GM21526 (cell line): ENCODE measurements at regions not wholly inside any gene's neighbourhood (a gene's known extent, or its start where the extent isn't known, plus 50 kb on each side); places are given as distances from the start of the nearest gene placed in this dataset.

Experiments
- ATAC-seq: cut with Tn5 transposase; IDR thresholded peaks from one replicate; pipeline ENCODE4 v1.9.1; 2021; ENCODE audit warnings: moderate library complexity; ENCODE audit not compliant: unreplicated experiment, low FRiP score

DNA sequence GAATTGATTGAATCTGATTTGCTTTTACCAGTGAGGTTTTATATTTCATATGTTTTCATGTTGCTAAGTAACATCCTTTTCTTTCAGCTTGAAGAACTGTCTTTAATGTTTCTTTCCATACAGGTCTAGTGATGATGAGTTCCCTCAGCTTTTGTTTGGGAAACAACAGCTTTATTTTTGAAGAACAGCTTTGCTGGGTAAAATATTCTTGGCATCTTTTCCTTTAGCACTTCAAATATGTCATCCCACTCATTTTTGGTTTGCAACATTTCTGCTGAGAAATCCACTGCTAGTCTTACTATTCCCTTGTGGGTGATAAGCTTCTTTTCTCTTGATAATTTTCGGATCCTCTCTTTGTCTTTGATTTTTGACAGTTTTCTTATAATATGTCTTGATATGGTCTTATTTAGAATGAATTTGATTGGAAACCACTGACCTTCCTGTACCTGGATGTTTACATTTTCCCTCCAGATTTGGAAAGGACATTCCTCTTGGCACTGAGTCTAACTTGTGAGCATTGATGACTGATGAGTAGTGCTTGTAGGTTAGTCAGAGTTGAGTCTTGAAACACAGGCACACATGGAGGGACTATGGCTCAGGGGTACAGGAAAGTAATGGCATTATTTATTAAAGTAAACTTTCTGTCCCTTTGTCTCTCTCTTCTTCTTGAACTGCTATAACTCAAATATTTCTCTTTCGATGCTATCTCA, 220.3 kb downstream of the SPATA31D1 start:
- no peak for ATAC-seq

DNA sequence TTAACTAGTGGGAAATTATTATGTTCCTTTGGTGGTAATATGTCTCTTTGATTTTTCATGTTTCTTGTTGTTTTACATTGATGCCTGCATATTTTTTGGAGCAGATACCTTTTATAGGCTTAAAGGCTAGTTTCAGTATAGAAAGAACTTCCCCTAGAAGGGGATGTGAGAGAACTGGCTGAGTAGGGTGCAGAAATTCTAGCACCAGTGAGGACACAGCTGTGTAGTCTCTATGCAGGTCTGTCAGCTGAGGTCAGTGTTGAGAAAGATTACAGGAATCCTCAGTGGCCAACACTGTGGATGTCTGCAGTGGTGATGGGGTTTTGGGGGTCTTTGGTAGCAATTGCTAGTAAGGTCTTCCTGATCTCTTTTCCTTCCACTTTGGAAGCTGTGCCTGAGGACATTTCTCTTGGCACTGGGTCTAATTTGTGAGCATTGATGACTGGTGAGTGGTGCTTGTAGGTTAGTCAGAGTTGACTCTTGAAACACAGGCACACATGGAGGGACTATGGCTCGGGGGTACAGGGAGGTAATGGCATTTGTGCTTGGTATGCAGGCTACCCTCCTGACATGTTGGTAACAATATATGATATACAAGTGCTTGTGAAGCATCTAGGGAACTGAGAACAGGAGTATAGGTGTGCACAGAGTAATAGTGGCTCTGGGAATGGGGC, 221.4 kb downstream of the SPATA31D1 start:
- peak; percentile 84 for ATAC-seq

DNA sequence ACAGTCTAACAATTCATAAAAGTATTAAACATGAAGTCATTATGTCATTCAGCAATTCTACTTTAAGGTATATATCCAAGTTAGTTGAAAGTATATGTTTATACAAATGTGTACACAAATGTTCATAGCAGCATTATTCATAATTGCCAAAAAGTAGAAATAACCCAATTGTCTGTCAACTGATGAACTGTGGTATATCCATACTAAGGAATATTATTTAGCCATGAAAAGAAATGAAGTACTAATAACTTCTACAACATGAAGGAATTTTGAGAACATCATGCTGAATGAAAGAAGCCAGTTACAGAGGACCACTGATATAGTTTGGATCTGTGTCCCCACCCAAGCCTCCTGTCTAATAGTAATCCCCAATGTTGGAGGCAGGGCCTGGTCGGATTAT, 224.3 kb downstream of the SPATA31D1 start:
- ATAC-seq = no peak

DNA sequence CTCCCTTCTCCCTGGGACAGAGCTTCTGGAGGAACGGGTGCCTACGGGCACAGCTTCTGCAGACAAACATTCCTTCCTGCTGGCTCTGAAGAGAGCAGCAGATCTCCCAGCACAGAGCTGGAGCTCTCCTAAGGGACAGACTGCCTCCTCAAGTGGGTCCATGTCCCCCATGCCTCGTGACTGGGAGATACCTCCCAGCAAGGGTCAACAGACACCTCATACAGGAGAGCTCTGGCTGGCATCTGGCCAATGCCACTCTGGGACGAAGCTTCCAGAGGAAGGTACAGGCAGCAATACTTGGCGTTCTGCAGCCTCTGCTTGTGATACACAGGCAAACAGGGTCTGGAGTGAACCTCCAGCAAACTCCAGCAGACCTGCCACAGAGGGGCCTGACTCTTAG, 227.9 kb downstream of the SPATA31D1 start:
- no peak for ATAC-seq

DNA sequence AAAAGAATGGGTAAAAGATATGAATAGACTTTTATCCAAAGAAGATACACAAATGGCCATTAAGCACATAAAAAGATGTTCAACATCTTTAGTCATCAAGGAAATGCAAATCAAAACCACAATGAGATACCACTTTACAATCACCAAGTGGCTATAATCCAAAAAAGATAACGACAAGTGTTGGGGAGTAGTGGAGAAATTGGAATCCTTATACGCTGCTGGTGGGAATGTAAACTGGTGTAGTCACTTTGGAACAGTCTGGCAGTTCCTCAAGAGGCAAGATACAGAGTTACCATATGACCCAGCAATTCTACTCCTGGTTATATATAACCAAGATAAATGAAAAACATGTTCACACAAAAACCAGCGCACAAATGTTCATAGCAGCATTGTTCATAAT, 234.9 kb downstream of the SPATA31D1 start:
- ATAC-seq = no peak

DNA sequence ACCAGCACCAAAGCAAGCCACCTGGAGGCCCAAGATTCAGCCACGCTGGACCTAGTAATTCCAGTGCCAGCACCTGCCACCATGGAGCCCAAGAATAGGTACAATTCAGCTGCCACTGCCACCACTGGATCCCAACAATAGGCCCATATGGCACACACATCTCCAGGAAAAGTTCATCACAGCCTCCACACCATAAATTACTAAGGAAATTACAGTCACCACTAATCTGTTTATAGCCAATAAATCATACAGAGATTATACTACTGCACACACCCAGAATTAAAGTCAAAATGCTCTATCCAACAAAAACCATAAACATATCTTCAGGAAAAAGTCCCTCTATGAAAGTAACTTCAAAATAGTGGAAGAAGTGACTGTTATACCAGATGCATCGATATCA, 242.8 kb downstream of the SPATA31D1 start:
- ATAC-seq = no peak

DNA sequence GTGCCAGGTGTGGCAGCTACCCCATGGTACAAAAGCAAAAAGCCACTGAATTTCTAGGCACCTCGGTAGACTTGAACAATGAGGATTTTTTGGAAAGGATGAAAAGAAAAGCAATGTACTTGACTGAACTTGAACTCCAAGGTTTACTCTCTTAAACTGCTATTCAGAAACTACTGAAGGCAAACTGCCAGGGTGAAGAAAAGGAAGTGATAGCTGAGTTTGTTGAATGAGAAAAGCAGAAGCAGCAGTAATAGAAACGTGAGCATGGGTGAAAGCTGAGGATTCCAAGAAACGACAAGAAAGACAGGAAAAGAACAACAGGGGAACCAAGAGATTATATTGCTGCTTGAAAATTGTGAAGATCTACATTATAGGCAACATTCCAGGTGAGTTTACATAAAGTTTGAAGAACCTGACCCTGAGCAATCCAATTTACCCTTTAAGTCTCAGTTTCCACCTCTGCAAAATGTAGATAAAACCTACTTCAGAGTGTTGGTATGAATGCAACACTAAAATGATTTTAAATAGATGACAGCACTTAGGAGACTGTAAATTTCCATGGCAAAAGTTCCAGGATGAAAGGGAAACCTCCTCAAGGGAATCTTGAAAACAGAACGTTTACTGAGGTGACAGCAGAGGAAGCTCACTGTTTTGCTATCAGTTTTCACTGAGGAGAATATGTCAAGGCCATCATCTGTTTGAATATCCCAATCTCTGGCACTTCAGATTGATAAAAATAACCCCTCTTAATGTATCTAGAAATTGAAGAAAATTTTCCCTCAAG, 245.8 kb downstream of the SPATA31D1 start:
- no peak for ATAC-seq

DNA sequence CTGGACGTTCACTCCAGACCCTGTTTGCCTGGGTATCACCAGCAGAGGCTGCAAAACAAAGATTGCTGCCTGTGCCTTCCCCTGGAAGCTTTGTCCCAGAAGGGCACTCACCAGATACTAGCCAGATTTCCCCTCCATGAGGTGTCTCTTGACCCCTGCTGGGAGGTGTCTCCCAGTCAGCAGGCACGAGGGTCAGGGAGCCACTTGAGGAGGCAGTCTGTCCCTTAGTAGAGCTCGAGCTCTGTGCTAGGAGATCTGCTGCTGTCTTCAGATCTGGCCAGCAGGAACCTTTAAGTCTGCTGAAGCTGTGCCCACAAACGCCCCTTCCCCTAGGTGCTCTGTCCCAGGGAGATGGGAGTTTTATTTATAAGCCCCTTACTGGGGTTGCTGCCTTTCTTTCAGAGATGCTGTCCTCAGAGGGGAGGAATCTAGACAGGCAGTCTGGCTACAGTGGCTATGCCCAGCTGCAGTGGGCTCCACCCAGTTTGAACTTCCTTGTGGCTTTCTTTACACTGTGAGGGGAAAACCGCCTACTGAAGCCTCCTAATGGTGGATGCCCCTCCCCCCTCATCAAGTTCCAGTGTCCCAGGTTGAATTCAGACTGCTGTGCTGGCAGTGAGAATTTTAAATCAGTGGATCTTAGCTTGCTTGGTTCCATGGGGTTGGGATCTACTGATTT, 253.9 kb downstream of the SPATA31D1 start:
- no peak for ATAC-seq

DNA sequence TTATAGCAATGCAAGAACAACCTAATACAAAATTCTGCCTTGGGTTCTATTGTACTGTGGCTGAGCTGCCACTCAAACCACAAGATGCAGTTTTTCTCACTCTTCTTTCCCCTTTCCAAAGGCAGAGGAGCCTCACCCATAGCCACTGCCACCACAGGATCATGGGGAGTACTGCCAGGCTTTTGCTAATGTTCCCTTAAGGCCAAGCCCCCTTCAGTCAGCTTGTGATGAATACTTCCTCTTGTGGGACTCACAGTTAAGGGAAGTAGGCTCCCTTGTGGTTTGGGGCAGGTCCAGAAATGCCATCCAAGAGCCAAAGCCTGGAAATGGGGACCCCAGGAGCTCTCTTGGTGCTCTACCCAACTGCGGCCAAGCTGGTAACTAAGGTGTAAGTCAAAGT, 258.7 kb downstream of the SPATA31D1 start:
- ATAC-seq = no peak

DNA sequence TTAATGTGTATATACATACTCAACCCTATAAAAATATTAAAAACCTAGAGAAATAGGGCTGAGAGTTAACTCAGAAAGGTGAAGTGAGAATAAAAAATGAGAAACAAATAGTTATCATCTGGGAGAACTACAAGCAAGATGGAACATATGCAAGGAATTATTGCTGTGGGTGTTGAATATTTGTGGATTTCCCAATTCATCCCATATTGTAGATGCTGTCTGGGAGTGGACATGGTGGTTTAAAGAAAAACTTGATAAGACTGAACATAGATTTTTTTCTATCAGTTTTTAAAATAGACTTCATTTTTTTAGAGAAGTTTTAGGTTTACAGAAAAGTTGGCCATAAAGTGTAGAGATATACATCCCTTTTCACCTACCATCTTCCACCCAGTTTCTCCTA, 263.5 kb downstream of the SPATA31D1 start:
- no peak for ATAC-seq

DNA sequence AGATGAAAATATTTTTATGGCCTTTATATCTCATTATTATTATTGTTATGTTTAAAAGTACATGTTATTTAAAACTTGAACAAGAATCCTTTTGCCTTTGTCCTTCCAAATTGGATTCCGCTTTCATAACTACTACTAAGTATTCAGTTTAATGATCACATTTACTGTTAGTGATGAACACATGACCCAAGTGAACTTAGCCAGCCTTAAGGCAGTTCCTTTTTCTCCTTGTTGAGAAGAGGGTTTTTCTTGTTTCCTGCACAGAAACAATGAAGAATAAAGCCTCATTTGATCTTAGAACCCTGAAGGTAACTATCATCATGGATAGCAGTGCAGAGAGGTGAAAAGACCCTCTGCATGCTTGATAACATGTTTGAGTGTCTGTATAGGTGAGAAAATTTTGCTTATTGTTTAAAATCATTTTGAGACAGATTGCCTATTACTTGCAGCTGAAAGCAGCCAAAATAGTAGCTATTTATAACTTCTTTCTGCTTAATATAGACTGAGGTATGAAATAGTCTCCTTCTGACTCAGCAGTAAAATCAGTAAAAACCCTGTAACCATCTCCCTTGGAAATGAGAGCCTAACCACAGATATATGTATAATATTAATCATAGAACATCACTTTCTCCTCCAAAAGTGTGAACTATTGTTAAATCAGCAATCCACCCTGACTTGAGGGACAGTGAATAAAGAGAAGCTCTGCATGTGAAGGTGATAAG, 266.2 kb downstream of the SPATA31D1 start:
- no peak for ATAC-seq

DNA sequence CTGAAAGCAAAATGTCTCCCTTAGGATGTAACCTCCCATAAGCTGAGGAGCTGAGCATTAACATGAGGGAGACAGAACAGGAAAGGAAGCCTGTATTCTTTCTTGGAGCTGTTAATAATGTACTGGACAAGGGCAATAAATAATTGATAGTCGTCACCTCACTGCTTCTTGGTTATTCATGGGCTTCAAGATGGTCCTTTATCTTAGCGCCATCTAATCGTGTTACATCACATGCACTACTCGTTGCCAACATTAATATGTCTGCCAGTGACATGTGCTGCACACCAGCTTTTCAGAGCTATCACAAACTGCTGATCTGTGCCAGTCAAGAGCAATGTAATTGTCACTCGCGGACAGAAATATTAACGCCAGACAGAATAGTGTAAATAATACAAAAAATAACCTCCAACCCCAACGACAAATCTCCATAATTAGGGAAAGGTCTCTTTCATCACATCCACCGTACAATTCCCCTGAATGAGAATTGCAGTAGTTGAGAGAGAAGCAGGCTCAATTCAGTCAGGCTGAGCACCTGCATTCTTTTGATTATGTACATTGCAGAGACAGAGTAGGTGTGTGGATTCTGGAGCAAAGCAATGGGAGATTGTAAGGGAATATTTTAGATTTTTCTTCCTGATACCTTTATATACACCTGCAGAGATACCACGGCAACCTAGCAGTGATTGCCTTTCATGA, 267.1 kb downstream of the SPATA31D1 start:
- no peak for ATAC-seq

DNA sequence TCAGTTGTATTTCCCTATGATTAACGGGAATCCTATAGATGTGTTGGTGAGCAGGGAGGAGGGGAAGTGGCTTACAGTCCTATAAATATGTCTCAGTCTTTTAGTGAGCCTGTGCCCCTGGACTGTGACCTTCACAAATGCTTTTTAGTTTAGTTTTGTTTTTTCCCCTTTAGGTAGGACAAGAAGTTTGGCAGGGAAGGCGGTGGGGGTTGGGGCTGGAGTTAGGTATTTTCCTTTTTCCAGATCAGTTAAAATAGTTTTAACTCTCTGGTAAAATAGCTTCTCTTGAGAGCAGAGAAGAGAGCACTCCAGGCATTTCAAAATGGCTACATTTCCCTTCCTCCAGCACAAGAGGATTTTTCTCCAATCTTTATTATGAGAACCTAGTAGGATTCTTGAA, 272.1 kb downstream of the SPATA31D1 start:
- no peak for ATAC-seq

DNA sequence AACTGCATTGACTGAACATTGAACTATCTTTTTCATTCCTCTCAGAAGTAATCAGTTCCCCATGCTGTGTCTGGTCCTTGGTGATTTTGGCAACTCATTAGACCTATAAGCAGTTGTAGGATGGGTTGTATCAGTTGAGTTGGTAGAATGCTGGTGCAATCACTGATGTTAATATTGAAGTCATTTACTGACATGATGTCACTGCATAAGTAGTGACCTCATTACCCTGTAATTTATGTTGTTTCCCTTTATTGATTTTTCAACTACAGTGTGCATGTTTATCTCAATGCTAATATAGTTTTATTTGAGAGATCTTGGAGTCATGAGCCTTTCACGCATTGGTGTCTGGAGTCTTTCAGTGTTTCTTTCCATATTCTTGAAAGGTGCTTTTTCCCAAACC, 275.0 kb downstream of the SPATA31D1 start:
- ATAC-seq = no peak

DNA sequence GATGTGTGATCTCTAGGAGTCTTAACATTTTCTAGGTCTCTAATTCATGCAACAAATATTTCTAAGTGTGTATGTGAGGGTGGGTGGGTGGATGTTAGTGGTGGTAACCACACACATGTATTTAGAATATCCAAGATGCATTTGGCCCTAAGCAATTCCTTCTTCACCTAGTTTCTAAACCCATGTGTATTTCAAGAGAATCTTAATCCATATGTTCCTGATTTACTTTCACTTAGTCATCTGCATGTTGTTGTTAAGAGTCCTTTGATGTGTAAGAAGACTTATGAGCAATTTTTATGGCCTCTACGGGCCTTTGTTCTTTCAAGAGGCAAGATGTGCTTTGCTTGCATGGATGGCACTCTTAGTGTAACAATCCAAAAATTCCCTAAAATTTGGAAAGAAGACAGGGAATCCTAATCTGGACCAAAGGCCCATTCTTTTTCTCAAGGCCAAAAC, 282.6 kb downstream of the SPATA31D1 start:
- no peak for ATAC-seq

DNA sequence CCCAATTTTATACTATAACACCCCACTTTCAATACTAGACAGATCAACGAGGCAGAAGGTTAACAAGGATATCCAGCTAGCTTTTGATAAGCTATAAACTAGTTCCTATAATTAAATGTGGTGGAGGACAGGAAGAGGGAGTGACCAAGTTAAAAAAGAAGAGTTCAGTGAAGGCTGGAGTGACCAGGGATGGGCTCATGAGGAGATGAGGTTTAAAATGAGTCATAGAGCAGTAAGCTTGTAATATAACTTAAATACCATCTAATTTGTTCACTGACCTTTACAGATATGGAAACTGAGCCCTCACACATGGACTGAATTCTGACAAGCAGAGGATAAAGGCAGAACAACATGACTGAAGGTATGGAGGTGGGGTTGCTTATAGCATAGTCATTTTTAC, 284.5 kb downstream of the SPATA31D1 start:
- ATAC-seq = no peak

DNA sequence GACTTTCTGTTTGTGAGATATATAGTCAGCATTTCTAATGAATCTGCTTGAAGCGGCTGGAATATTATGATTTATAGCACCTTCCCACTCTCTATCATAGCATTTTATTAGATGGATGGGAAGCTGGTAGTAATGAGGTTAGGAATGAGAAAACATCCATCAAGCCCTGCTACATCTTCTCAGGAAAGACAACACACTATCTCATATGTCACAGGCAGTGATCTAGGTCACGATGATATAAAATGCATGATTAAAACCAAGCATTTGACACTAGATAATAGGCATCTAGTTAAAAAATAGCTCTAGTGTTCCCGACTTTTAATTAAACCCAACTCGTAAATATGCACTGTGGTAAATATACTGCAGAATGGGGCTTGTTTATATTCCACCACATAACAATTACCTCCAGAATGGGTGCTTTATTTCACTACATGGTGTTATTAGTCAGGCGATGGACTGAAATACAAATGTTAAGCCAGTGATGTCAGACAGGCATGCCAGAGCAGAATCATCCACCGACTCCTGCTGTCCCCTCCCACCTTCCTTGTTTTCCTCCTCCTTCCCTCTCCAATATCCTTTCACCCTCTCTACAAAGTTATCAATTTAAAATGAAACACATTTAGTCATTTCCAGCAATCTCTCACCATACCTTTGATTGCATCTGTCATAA, 286.8 kb downstream of the SPATA31D1 start:
- no peak for ATAC-seq

DNA sequence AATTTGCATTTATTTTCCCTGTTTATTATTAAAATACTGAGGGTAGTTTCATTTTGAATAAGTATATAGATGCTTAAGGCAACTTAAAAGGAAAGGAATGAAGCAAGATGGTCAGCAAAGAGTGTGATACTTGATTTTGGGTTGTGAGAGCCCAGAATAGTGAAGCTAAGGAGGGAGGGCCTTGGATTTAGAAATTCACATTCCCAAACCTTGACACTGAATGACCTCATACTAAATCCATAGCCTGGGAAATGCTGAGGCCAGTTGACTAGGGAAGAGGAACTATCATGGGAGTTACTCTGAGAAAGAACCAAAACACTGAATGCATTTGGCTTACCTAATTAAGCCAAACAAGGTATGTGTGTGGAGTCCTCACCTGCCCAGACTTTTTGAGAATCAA, 292.5 kb downstream of the SPATA31D1 start:
- no peak for ATAC-seq

DNA sequence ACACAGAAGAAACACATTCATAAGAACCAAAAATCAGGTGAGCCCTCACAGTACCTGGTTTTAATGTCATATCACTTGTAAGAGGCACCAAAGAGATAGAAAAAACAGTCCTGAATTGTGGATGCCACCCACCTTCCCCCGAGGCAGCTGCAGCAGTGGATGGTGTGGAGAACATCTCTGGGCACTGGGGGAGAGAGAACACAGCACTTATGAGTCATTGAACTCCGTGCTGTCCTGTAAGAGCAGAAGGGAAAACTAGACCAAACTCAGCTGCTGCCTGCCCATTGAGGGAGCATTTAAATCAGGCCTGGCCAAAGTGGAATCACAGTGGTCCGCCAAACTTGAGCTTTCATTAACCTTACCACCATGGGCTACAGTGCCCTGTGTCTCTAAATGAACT, 296.2 kb downstream of the SPATA31D1 start:
- no peak for ATAC-seq
